NCI-H510A treated with DMSO at 0.1 percent for 48 hours (cell line): ENCODE measurements at regions not wholly inside any gene's neighbourhood (a gene's known extent, or its start where the extent isn't known, plus 50 kb on each side); places are given as distances from the start of the nearest gene placed in this dataset.
A peak's percentile ranks its signal among the peaks of the same experiment; 100 is the strongest.

Source experiments
- DNase-seq: peaks from one replicate; lab custom pipeline; 2025; lab: John Stamatoyannopoulos, UW

DNA sequence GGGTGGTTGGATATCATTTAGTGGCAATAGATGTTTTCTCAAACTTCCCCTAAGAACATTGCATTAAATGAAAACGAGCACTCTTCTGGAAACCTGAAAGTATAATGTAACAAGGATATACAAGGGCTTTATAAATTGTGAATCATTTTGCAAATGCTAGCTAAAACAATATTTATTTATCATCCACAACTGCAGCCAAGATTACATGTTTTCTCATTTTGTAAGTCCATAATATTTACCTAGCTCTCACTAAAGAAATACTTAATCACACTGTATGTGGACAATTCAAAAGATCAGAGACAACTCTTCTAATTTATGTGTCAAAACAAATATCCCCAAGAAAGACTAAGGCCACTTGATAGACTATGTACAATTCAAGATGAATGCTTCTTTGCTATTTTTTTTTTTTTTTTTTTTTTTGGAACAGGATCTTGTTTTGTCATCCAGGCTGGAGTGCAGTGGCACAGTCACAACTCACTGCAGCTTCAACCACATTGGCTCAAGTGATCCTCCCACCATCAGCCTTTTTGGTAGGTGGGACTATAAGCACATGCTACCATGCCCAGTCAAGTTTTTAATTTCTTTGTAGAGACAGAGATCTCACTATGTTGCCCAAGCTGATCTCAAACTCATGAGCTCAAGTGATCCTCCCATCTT is 427.7 kb upstream of the THBS1 start:
- no peak for DNase-seq

DNA sequence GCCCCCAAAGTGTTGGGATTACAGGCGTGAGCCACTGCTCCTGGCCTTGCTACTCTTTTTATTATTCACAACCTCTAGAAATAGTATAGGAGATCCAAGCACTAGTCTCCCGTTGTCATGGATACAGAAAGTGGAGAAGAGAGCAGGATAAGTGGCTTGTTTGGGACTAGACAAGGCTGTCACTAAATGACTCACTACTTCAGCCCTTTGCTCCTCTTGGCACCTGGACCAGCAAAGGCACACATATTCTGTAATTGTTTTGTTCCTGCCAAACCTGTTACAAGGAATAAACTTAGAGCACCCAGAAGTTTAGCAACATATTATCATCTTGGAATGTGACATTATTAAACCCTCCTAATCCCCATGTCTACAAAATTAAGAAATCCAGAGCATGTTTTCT is 427.2 kb upstream of the THBS1 start:
- DNase-seq = peak; percentile 45

- DNase-seq = peak; percentile 24
These were observed 426.6 kb upstream of the THBS1 start for GRCh38 chr15:39154227-39154638.

DNA sequence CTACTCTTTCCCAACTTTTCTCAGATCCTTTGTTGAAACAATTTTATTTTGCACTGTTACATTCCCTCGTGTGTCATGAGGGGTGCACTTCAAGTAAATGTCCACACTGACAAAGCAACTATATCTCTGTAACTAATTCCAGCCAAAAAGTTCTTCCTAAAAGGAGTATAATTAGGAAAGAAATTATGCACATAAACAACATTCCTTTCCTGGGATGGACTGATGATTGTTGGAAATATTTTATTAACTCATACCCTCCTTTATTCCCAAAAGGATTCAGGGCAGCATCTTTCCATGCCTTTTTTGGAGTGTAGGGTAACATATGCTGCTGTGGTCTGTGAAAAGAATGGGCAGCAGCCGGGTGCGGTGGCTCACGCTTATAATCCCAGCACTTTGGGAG is 426.1 kb upstream of the THBS1 start:
- no peak for DNase-seq

GRCh38 chr15:39156166-39156565 is 424.7 kb upstream of the THBS1 start:
- DNase-seq = no peak

- DNase-seq = no peak
These were observed 424.1 kb upstream of the THBS1 start for GRCh38 chr15:39156646-39157250.

GRCh38 chr15:39157882-39158281 is 423.0 kb upstream of the THBS1 start:
- DNase-seq = no peak

- no peak for DNase-seq
These were observed 421.0 kb upstream of the THBS1 start for GRCh38 chr15:39159833-39160232.

GRCh38 chr15:39161096-39161495 is 419.8 kb upstream of the THBS1 start:
- no peak for DNase-seq

DNA sequence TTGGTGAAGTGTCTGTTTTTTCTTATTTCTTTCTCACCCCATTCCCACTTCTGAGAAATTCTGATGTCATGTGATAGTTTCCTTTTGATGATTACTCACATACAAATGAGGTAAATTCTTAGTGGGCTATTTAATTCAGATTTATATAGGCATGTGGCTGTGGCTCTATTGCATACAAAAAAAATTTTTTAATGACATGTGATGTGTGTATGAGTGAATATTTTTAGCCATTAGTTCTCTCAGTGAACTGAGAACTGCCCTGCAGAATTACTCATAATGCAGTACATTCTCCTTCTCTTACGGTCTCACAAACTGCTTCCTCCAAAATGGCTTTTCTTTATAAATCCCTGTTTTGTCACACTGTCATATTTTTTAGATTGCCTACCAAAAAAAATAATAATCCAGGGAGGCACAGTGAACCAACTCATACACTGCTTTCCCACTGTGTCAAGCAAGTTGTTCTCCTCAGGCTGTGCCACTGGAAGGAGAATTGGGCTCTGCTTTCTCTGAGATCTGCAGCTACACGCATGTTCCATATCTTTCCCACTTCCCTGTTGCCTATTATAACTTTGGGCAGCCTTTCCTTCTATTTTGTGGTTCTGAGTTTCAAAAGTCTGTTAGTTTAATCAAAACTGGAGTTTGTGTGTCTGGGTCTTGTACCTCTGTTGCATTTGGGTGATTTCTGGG is 415.7 kb upstream of the THBS1 start:
- no peak for DNase-seq

GRCh38 chr15:39167164-39168058 is 413.5 kb upstream of the THBS1 start:
- DNase-seq = no peak

DNA sequence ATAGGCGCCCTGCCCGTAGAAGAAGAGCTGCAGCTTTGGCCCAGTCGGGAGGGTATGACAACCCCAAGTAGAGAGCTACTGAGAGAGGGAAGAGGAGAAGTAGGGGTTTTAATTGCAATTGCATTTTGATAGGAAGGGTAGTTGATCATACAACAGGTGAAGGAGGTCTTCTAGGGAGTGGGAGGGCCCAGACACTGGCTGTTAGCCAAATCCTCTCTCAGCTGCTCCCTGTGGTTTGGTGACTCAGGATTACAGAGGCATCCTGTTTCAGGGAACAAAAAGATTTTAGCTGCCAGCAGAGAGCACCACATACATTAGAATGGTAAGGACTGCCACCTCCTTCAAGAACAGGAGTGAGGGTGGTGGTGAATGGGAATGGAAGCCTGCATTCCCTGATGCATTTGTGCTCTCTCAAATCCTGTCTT is 408.9 kb upstream of the THBS1 start:
- DNase-seq = peak; percentile 82

DNA sequence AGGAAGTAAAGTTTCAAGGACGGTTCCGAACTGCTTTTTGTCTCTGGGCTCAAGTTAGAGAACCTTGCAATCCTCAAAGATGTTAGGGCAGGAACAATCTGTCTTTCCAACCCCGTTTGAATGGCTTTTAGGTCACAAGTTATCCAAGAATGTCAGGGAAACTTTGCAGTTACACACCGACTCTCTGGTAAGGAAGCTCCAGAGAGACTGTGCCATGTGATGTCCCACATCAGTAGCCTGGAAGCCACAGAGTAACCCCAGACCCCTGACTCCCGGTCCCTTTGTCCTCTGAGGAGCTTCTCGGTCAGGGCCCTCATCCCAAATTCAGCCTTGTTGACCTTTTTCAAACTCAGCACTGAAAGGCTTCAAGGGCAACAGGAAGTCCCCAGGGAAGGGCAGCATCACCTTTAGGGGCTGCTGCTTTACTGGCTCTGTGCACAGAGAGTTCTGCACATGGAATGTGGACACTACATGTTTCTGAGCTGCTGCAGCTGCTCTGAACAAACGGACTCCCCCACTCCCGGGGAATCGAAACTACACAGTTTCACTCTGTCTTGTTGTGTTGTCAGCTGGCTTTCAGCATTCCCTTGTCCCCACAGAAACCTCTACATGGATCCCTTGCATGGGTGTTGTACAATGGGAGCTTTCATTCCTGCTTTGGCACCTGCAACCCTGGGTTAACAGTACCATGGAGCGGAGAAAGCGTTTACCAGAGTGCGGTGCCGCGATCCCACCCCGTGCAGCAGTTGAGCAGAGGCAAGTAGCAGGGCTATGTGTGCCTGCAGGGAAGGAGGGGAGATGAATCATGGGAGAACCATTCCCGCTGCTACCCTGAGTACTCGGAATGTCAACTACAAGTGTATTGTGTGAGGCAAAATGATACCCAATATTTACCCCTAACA is 408.2 kb upstream of the THBS1 start:
- peak; percentile 28 for DNase-seq

- DNase-seq = no peak
These were observed 407.5 kb upstream of the THBS1 start for GRCh38 chr15:39173426-39173825.

DNA sequence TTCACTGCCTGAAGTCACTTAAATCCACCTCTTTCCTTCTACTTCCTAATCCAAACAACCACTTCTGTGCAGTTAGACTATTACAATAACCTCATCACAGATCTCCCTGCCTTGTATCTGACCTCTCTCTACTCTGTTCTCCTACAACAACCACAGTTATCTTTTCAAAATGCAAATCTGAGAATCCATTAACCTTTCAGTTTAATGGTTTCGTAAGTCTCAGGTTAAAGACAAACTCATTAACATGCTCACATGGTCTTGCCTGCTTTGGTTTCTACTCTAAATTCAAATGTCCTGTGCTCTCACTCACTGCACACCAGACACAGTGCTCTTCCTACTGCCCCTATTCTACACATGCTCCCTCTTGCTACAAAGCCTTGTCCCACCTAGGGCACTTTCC is 406.5 kb upstream of the THBS1 start:
- DNase-seq = no peak

GRCh38 chr15:39176030-39176429 is 404.8 kb upstream of the THBS1 start:
- no peak for DNase-seq

- no peak for DNase-seq
These were observed 403.3 kb upstream of the THBS1 start for GRCh38 chr15:39177561-39177960.

- no peak for DNase-seq
These were observed 400.8 kb upstream of the THBS1 start for GRCh38 chr15:39180030-39180429.

DNA sequence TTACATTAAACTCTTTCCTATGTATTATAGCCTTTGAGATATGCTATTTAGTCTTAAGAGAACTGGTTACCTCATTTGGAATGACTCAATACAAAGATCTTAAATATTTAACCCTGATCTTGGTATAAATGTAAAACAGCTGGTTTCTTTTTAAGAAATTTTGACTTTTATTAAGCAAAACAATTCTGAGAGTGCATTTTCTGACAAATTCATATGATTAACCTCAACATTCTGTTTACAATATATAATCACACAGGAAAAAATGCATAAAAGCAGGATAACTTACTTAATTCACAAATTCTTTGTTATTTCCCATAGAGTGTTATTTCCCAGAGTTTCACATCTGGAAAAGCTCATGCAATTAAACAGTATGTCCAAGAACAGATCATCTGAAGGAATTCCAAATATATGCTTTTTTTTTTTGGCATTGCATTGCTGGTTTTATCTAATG is 400.4 kb upstream of the THBS1 start:
- no peak for DNase-seq

- no peak for DNase-seq
These were observed 399.7 kb upstream of the THBS1 start for GRCh38 chr15:39181056-39181747.

GRCh38 chr15:39181940-39182339 is 398.9 kb upstream of the THBS1 start:
- no peak for DNase-seq
